HCT116 (cell line): ENCODE measurements at regions not wholly inside any gene's neighbourhood (a gene's known extent, or its start where the extent isn't known, plus 50 kb on each side); places are given as distances from the start of the nearest gene placed in this dataset.

Experiments
- ATAC-seq: fragments of 200-7000 bp; cut with Tn5 transposase; 2 replicates; pipeline ENCODE4 v1.9.1; 2020; ENCODE audit warnings: mild to moderate bottlenecking, moderate library complexity
- BruUV-seq: library from RNA; stranded (reverse); fragments of 400-500 nt; replicated peaks from 2 replicates; lab custom pipeline; 2021; lab: Mats Ljungman, UMichigan
- CTCF ChIA-PET: fragments of 300-600 bp; sonication (Branson Sonifier 250); formaldehyde crosslinking; loops from one replicate; lab custom pipeline; 2021; ENCODE audit warnings: antibody characterized with exemption; lab: Charles Lee
- POLR2A ChIA-PET: fragments of 300-600, 350-600 bp; sonication (Branson Sonifier 250); formaldehyde crosslinking; loops from one replicate; lab custom pipeline; 2021; ENCODE audit warnings: antibody characterized with exemption; lab: Charles Lee
- RAD21 ChIA-PET, 2 experiments: fragments of 300-600 bp; sonication (Branson Sonifier 250); formaldehyde crosslinking; loops; one replicate each; lab custom pipeline; 2023; ENCODE audit warnings: low total read pairs in 2 of 2; ENCODE audit not compliant: uncharacterized antibody in 2 of 2, unreplicated experiment in 2 of 2, low non-redundant PET in 1 of 2; lab: Charles Lee
- DNase-seq: peaks from one replicate; pipeline ENCODE4 v3.0.0-alpha.2; 2010; ENCODE audit warnings: low read depth, low spot score
- H2AFZ ChIP-seq: fragments of 200-600 bp; shearing (Covaris generic), sonication (generic); 2 replicates; pipeline ENCODE4 v1.6.1; 2017; ENCODE audit warnings: low read depth, mixed run types, mixed read lengths, antibody characterized with exemption, low read length; ENCODE audit not compliant: poor library complexity, severe bottlenecking
- H3K27ac ChIP-seq: 2 replicates; pipeline ENCODE4 v1.5.1; 2012; ENCODE audit warnings: low read depth, low read length
- H3K27me3 ChIP-seq: fragments of 200-600 bp; sonication (generic); 2 replicates; pipeline ENCODE4 v1.6.1; 2016; ENCODE audit warnings: mixed run types, low read length, mixed read lengths; ENCODE audit not compliant: insufficient read depth
- H3K36me3 ChIP-seq, 2 experiments: fragments of 200-500 bp in 1 of 2; fragments of 200-600 bp in 1 of 2; sonication (Bioruptor generic) in 1 of 2; sonication (generic) in 1 of 2; 2 replicates each; pipeline versions ENCODE4 v1.5.1 to v1.6.1; 2014 to 2016; ENCODE audit warnings: low read length in 2 of 2, inconsistent platforms in 1 of 2, mixed read lengths in 1 of 2, mixed run types in 1 of 2; ENCODE audit not compliant: insufficient read depth in 2 of 2, control insufficient read depth in 1 of 2
- H3K4me1 ChIP-seq, 2 experiments: fragments of 200-600 bp in 1 of 2; sonication (generic) in 1 of 2; 2 replicates each; pipeline versions ENCODE4 v1.5.1 to v1.6.1; 2012 to 2017; ENCODE audit warnings: low read length in 2 of 2, inconsistent platforms in 1 of 2, mild to moderate bottlenecking in 1 of 2, mixed read lengths in 1 of 2, mixed run types in 1 of 2, moderate library complexity in 1 of 2; ENCODE audit not compliant: insufficient read depth in 2 of 2, control insufficient read depth in 1 of 2
- H3K4me2 ChIP-seq: fragments of 200-600 bp; sonication (generic); 2 replicates; pipeline ENCODE4 v1.6.1; 2017; ENCODE audit warnings: mixed run types, low read length, mixed read lengths
- H3K4me3 ChIP-seq, 2 experiments: fragments of 200-600 bp in 1 of 2; sonication (generic) in 1 of 2; replicated peaks in 1 of 2; 2 replicates each; pipeline ENCODE4 v1.5.1; 2011 to 2016; ENCODE audit warnings: low read length in 2 of 2, control low read depth in 1 of 2, low read depth in 1 of 2, mild to moderate bottlenecking in 1 of 2, mixed read lengths in 1 of 2, mixed run types in 1 of 2
- H3K79me2 ChIP-seq: fragments of 200-600 bp; sonication (generic); 2 replicates; pipeline ENCODE4 v1.6.1; 2017; ENCODE audit warnings: mild to moderate bottlenecking, mixed run types, low read length, moderate library complexity, mixed read lengths; ENCODE audit not compliant: insufficient read depth
- H3K9ac ChIP-seq: fragments of 200-600 bp; sonication (generic); 2 replicates; pipeline ENCODE4 v1.6.1; 2016; ENCODE audit warnings: low read length, mixed read lengths
- H3K9me2 ChIP-seq: fragments of 200-600 bp; sonication (generic), shearing (Covaris generic); 2 replicates; pipeline ENCODE4 v1.6.1; 2017; ENCODE audit warnings: mixed run types, mild to moderate bottlenecking, moderate library complexity; ENCODE audit not compliant: insufficient read depth
- H3K9me3 ChIP-seq, 2 experiments: fragments of 200-500 bp in 1 of 2; fragments of 200-600 bp in 1 of 2; sonication (Bioruptor generic) in 1 of 2; sonication (generic) in 1 of 2; 2 replicates each; pipeline ENCODE4 v1.6.1; 2014 to 2017; ENCODE audit warnings: low read length in 2 of 2, mixed read lengths in 2 of 2, inconsistent platforms in 1 of 2, low read depth in 1 of 2, mild to moderate bottlenecking in 1 of 2, mixed run types in 1 of 2, moderate library complexity in 1 of 2; ENCODE audit not compliant: control insufficient read depth in 1 of 2, insufficient read depth in 1 of 2
- H4K20me1 ChIP-seq: fragments of 200-600 bp; sonication (generic), shearing (Covaris generic); 2 replicates; pipeline ENCODE4 v1.6.1; 2017; ENCODE audit warnings: mixed run types, mild to moderate bottlenecking, moderate library complexity; ENCODE audit not compliant: insufficient read depth
- ATF3 ChIP-seq: IDR thresholded peaks from 2 replicates; pipeline ENCODE4 v1.6.1; 2012
- CEBPB ChIP-seq: IDR thresholded peaks from 2 replicates; pipeline ENCODE4 v1.6.1; 2012; ENCODE audit warnings: low read depth
- EGR1 ChIP-seq: IDR thresholded peaks from 2 replicates; pipeline ENCODE4 v1.6.1; 2012; ENCODE audit warnings: low read depth
- ELF1 ChIP-seq: IDR thresholded peaks from 2 replicates; pipeline ENCODE4 v1.6.1; 2012; ENCODE audit warnings: low read depth, borderline replicate concordance
- EZH2 ChIP-seq: fragments of 200-600 bp; sonication (generic); IDR thresholded peaks from 2 replicates; pipeline ENCODE4 v1.6.1; 2017; ENCODE audit warnings: antibody characterized with exemption, mixed run types
- EZH2phosphoT487 ChIP-seq: fragments of 200-600 bp; IDR thresholded peaks from 2 replicates; pipeline ENCODE4 v1.6.1; 2018; ENCODE audit warnings: antibody characterized with exemption, borderline replicate concordance
- FOSL1 ChIP-seq: IDR thresholded peaks from 2 replicates; pipeline ENCODE4 v1.6.1; 2012; ENCODE audit warnings: low read depth
- JUND ChIP-seq: IDR thresholded peaks from 2 replicates; pipeline ENCODE4 v1.6.1; 2012
- MAX ChIP-seq: IDR thresholded peaks from 2 replicates; pipeline ENCODE4 v1.6.1; 2012
- RAD21 ChIP-seq: IDR thresholded peaks from 2 replicates; pipeline ENCODE4 v1.6.1; 2012; ENCODE audit warnings: low read depth, mild to moderate bottlenecking
- SIN3A ChIP-seq: IDR thresholded peaks from 2 replicates; pipeline ENCODE4 v1.6.1; 2012; ENCODE audit warnings: low read depth
- SRF ChIP-seq: IDR thresholded peaks from 2 replicates; pipeline ENCODE4 v1.6.1; 2012; ENCODE audit warnings: low read depth
- TCF7L2 ChIP-seq: IDR thresholded peaks from 2 replicates; pipeline ENCODE4 v1.7.0; 2011; ENCODE audit warnings: borderline replicate concordance, inconsistent platforms; ENCODE audit not compliant: insufficient read depth, insufficient read length; ENCODE audit errors: extremely low read depth
- YY1 ChIP-seq: IDR thresholded peaks from 2 replicates; pipeline ENCODE4 v1.6.1; 2011; ENCODE audit warnings: low read length, low read depth, moderate library complexity, mild to moderate bottlenecking; ENCODE audit not compliant: insufficient replicate concordance; ENCODE audit errors: extremely low read depth
- ZFX ChIP-seq: fragments of 450-650 bp; IDR thresholded peaks from 2 replicates; pipeline ENCODE4 v1.6.1; 2017
- intact Hi-C: fragments of 100-400 bp; cut with micrococcal nuclease; formaldehyde crosslinking; loops from 2 replicates; pipeline ENCODE4 v1.10.0; 2022
- TF ChIP-seq, protein P1 (sequence below): IDR thresholded peaks from 2 replicates; pipeline ENCODE4 v1.6.1; 2011; ENCODE audit warnings: mild to moderate bottlenecking, low read length, moderate library complexity; ENCODE audit not compliant: insufficient replicate concordance; ENCODE audit errors: extremely low read depth

- H3K4me2 ChIP-seq: no peak overlapping the region
- no peak overlapping the region for H3K9ac ChIP-seq
- H3K27me3 ChIP-seq: no peaks in the 10 kb centered on the region
- DNase-seq (no peak), ATAC-seq (no peak)
- H3K27ac ChIP-seq: no peak overlapping the region
- H3K36me3 ChIP-seq: no peaks in the 10 kb centered on the region
- no peaks in the 10 kb centered on the region for H3K79me2 ChIP-seq
- BruUV-seq: no TSS peak
- no peaks in the 10 kb centered on the region for H3K9me3 ChIP-seq
- ChIA-PET POLR2A (no interaction called here), RAD21 (no interaction called here), CTCF (no interaction called here)
- no peaks in the 10 kb centered on the region for H3K9me2 ChIP-seq
- no peak overlapping the region for H3K4me3 ChIP-seq
- no peak overlapping the region for H2AFZ ChIP-seq
- H4K20me1 ChIP-seq: no peaks in the 10 kb centered on the region
- 0 out of 4 replicates have a peak, but pooled peaks cover 0 to 4% of the 10 kb centered on the region in 2 experiments for H3K4me1 ChIP-seq
- no peak for TF ChIP-seq EZH2
- no peak for TF ChIP-seq ELF1
- no peak for TF ChIP-seq YY1
- TF ChIP-seq, protein P1, sequence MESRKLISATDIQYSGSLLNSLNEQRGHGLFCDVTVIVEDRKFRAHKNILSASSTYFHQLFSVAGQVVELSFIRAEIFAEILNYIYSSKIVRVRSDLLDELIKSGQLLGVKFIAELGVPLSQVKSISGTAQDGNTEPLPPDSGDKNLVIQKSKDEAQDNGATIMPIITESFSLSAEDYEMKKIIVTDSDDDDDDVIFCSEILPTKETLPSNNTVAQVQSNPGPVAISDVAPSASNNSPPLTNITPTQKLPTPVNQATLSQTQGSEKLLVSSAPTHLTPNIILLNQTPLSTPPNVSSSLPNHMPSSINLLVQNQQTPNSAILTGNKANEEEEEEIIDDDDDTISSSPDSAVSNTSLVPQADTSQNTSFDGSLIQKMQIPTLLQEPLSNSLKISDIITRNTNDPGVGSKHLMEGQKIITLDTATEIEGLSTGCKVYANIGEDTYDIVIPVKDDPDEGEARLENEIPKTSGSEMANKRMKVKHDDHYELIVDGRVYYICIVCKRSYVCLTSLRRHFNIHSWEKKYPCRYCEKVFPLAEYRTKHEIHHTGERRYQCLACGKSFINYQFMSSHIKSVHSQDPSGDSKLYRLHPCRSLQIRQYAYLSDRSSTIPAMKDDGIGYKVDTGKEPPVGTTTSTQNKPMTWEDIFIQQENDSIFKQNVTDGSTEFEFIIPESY: no peak
- no peak for TF ChIP-seq CEBPB
- TF ChIP-seq MAX: no peak
- no peak for TF ChIP-seq SIN3A
- no peak for TF ChIP-seq JUND
- no peak for TF ChIP-seq EZH2phosphoT487
- TF ChIP-seq SRF: no peak
- TF ChIP-seq ZFX: no peak
- no peak for TF ChIP-seq EGR1
- no peak for TF ChIP-seq ATF3
- no peak for TF ChIP-seq FOSL1
- no peak for TF ChIP-seq TCF7L2
- no peak for TF ChIP-seq RAD21
- intact Hi-C loops: no loop called here
These were observed 153.4 kb downstream of the ETS2 start for GRCh38 chr21:38958940-38959691.
